ENCODE measurements at regions not wholly inside any gene's neighbourhood (a gene's known extent, or its start where the extent isn't known, plus 50 kb on each side); places are given as distances from the start of the nearest gene placed in this dataset.

- Histone ChIP-seq H3K27ac (no peak overlapping the region), H3K4me1 (no peaks in the 10 kb centered on the region), H3K27me3 (no peaks in the 10 kb centered on the region), H3K36me3 (no peaks in the 10 kb centered on the region), H3K4me3 (no peak overlapping the region), H3K9me3 (no peaks in the 10 kb centered on the region)
- TF ChIP-seq EP300 (IDR thresholded peaks at IDR 0.05) (no peak), CTCF (IDR thresholded peaks at IDR 0.05) (no peak), POLR2A (IDR thresholded peaks at IDR 0.05) (no peak), POLR2AphosphoS5 (IDR thresholded peaks at IDR 0.05) (no peak)
- 77 to 91% methylated on average over 7 of the region's 7 CpGs for WGBS, 2 donors
- DNase-seq (no peak), ATAC-seq (ENCODE audit: low FRiP score in 2 of 2) (no peak)
These were observed 223.5 kb upstream of the PCSK2 start for GRCh38 chr20:17003170-17003870.

GRCh38 chr20:17010181-17010580, 216.7 kb upstream of the PCSK2 start:
- Histone ChIP-seq H3K4me1 (no peaks in the 10 kb centered on the region), H3K27me3 (no peaks in the 10 kb centered on the region), H3K9me3 (no peaks in the 10 kb centered on the region), H3K27ac (no peak overlapping the region), H3K36me3 (no peaks in the 10 kb centered on the region), H3K4me3 (no peak overlapping the region)
- DNase-seq (no peak), ATAC-seq (ENCODE audit: low FRiP score in 2 of 2) (no peak)
- 44 to 56% methylated on average over 1 of the region's 1 CpG for WGBS, 2 donors
- no peak for TF ChIP-seq EP300 (IDR thresholded peaks at IDR 0.05)

DNA sequence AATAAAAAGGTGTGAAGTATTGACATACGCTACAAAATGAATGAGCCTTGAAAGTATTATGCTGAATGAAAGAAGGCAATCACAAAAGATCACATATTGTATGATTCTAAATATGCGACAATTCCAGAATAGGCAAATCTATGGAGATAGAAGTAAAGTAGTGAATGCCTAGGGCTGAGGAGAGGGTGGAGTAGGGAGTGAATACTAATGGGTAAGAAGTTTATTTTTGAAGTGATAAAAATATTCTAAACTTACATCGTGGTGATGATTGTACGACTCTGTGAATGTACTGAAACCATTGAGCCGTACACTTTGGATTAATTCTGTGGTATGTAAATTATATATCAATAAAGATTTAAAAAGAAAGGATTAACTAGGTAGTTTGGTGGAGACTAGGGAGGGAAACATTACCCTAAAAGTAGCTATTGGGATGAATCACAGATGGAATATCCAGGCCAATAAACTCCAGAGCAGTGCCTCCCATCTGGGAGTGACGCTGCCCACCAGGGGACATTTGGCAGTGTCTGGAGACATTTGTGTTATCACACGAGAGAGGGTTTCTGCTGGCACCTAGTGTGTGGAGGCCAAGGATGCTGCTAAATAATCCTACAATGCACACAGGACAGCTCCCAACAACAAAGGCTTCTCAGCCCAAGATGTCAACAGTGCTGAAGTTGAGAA, 214.2 kb upstream of the PCSK2 start:
- no peaks in the 10 kb centered on the region for H3K4me1 ChIP-seq
- ATAC-seq (ENCODE audit: low FRiP score in 2 of 2) (no peak), DNase-seq (no peak)
- H3K27ac ChIP-seq = no peak overlapping the region
- no peaks in the 10 kb centered on the region for H3K9me3 ChIP-seq
- WGBS, 2 donors = 82 to 83% methylated on average over 7 of the region's 7 CpGs
- no peak overlapping the region for H3K4me3 ChIP-seq
- TF ChIP-seq CTCF (IDR thresholded peaks at IDR 0.05) (no peak), POLR2A (IDR thresholded peaks at IDR 0.05) (no peak), EP300 (IDR thresholded peaks at IDR 0.05) (no peak), POLR2AphosphoS5 (IDR thresholded peaks at IDR 0.05) (no peak)
- no peaks in the 10 kb centered on the region for H3K27me3 ChIP-seq
- no peaks in the 10 kb centered on the region for H3K36me3 ChIP-seq

DNA sequence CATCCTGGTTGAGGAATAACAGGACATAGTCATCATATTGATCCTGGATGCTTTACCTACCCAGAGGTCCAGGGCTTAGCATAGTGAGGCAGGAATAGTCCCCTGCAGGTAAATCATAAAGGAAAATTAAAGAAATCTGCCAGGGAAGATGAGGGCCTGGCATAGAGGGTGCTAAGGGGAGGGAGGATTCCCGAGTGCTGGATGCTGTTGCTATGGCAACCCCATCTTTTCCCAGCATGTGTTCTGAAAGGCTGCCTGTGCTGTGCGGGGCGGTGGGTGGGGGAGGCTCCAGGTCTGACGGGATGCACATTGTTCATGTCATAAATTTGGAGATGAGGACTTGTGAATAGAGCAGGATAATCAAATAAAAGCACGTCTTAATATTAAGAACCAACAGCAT, 212.6 kb upstream of the PCSK2 start:
- H3K27me3 ChIP-seq = no peaks in the 10 kb centered on the region
- H3K36me3 ChIP-seq = no peaks in the 10 kb centered on the region
- TF ChIP-seq CTCF (IDR thresholded peaks at IDR 0.05) (no peak), POLR2AphosphoS5 (IDR thresholded peaks at IDR 0.05) (no peak), EP300 (IDR thresholded peaks at IDR 0.05) (no peak), POLR2A (IDR thresholded peaks at IDR 0.05) (no peak)
- ATAC-seq (ENCODE audit: low FRiP score in 2 of 2) (no peak), DNase-seq (peak in 1 of 2 donors; percentile 22)
- H3K4me1 ChIP-seq = no peaks in the 10 kb centered on the region
- no peak overlapping the region for H3K27ac ChIP-seq
- H3K4me3 ChIP-seq = no peak overlapping the region
- H3K9me3 ChIP-seq = no peaks in the 10 kb centered on the region
- WGBS, 2 donors = 29 to 32% methylated on average over 5 of the region's 5 CpGs

- no peaks in the 10 kb centered on the region for H3K9me3 ChIP-seq
- no peaks in the 10 kb centered on the region for H3K4me1 ChIP-seq
- H3K27me3 ChIP-seq = no peaks in the 10 kb centered on the region
- WGBS, 2 donors = 72 to 84% methylated on average over 4 of the region's 4 CpGs
- no peak overlapping the region for H3K4me3 ChIP-seq
- H3K27ac ChIP-seq = no peak overlapping the region
- DNase-seq = no peak
- TF ChIP-seq CTCF (IDR thresholded peaks at IDR 0.05) (no peak), EP300 (IDR thresholded peaks at IDR 0.05) (no peak), POLR2AphosphoS5 (IDR thresholded peaks at IDR 0.05) (no peak), POLR2A (IDR thresholded peaks at IDR 0.05) (no peak)
- no peaks in the 10 kb centered on the region for H3K36me3 ChIP-seq
- ATAC-seq (ENCODE audit: low FRiP score in 2 of 2) = no peak
These were observed 212.0 kb upstream of the PCSK2 start for GRCh38 chr20:17014756-17015366.

Data from upper lobe of left lung (tissue), 6 donors.